ENCODE measurements at regions not wholly inside any gene's neighbourhood (a gene's known extent, or its start where the extent isn't known, plus 50 kb on each side); places are given as distances from the start of the nearest gene placed in this dataset.

DNA sequence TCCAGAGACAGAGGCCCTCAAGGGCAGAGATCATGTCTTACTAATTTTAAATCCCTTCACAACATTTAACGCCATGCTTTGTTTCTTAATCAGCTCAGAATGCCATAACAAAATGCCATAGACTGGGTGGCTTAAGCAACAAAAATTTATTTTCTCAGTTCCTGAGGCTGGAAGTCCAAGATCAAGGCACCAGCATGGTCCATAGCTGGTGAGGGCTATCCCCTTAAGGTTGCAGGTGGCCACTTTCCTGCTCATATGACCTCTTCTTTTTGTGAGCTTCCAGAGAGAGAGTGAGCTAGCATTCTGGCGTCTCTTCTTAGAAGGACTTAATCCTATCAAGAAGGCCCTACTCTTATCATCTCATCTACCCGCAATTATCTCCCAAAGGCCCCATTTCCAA is 470.3 kb downstream of the ZNF608 start:
- no peak for DNase-seq

DNA sequence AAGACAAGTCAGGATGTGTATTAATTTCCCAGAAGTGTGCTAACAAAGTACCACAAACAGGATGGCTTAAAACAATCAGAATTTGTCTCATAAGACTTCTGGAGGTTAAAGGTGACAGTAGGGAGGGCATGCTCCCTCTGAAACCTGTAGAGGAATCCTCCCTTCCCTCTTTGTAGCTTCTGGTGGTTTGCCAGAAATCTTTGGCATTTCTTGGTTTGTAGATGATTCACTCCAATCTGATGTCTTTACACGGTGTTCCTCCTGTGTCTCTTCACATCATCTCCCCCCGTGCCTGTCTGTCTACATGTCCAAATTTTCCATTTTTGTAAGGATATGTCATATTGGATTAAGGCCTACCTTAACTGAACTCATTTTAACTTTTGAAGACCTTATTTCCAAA is 471.5 kb downstream of the ZNF608 start:
- no peak for DNase-seq

DNA sequence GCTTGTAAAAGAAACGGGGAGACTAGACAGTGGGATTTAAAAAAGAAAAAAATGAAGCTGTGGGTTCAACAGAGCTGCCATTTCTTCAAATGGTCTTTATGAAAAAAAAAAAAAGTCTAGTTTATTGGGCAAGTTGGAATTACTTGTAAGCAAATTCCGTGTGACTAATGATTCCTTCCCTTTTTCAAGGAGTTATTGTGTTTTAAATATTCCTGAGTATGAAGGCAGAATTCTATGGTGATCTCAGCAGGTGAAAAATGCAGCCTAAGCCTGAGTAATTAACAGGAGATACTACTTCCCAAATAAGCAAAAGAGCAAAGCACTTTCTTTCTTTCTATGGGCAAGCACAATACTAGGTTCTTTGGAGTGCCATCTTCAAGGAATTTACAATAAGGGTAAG is 481.9 kb downstream of the ZNF608 start:
- no peak for DNase-seq

DNA sequence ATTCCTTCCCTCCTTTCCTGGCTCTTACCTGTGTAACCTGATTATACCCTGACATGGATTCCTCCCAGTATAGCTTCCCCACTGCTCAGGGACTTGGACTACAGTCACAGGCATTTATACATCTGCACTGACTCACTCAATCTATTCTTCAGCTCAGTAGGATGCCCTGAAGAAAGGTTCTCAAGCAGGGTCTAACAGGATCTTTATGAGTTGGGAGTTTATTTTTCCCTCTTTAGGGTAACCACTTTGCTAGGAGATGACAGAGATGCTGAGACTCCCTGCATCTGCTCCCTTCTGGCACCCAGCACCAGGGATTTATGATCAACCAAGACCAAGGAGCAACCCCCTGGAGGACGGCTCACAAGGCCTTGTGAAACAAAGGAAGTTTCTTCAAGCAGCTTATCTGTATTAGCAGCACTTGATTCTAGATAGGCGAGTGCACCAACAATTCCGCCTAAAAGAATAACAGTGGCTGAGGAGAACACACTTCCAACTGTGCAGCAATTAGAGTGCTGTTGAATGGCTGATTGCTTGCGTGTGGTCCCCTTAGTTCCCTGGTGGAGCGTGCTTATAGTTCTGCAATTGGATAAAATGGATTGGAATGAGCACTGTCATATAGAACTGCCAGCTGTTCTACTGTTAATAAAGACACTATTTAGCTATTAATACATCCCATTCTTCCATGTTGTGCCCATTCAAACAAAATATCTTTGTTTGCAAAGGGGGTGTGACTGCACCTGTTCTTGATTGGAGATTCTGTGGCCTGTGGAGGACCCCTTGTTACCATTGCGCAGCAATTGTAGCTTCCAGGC is 482.6 kb downstream of the ZNF608 start:
- DNase-seq = peak in 1 of 2 donors; percentile 52

- peak in 1 of 2 donors; percentile 23 for DNase-seq
Observed at GRCh38 chr5:124262991-124263571, 483.4 kb downstream of the ZNF608 start.

DNA sequence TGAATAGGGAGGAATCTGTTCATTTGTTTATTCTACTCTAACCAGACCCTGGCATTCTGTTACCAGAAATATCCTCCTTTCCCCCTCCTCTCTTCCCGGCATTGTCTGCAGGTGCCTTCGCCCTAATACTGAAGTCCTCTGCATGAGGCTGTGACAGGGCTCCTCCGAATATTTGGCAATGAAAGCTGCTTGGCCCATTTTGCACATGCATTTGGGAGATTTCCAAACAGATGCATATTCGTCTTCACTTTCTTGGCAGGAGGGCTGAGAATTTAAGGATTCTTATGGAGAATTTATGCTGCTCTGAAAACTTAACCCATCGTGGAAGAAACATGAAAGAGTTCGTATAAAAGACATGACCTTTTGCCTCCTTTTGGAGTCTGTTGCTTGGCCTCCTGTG is 484.0 kb downstream of the ZNF608 start:
- peak in 1 of 2 donors; percentile 50 for DNase-seq

DNA sequence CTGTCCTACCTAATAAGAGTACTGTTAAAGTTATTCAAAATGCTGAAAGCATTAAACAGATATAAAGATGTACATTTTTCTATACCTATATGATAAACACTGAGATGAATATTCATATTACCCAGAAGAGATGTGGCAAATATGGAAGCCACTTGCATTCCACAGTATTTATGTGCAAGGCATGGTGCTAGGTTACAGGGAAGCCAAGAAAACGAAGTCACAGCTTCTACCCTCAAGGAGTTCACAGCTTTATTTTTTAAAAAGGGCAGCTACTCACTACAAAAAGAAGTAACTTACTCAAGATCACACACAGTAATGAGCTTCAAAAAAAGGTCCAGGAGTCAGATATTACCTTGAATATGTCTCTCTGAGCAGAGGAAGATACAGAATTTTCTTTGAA is 484.6 kb downstream of the ZNF608 start:
- no peak for DNase-seq

GRCh38 chr5:124260921-124261515 is 485.4 kb downstream of the ZNF608 start:
- no peak for DNase-seq

GRCh38 chr5:124259017-124259416 is 487.4 kb downstream of the ZNF608 start:
- no peak for DNase-seq

GRCh38 chr5:124257048-124257447 is 489.4 kb downstream of the ZNF608 start:
- no peak for DNase-seq

DNA sequence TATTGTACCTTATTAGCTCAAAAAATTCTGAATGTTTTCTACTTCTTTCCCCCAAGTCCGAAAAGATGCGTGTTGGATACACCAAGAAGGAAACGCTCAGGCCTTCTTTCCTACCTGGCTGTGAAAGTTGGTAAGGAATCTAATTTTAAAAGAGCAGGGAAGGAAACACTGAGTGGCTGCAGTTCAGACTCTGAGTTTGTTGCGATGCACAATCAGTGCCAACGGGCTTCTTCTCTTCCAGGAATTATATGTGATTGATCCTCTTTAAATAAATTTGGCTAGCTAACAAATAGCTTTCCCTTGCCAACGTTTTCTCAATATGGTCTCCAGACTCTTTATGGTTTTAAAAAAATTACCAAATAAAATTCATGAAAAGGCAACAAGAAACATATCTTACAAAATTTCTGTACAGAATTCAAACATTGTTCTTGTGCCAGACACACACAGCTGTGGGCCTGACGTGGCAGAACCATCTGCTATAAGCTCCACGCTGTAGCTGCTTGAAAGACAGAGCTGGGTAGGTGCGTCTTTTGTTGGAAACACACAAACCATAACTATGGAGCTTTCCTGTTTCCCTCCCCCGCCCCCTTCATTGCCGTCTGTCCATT is 493.1 kb downstream of the ZNF608 start:
- DNase-seq = no peak

GRCh38 chr5:124252747-124253146 is 493.7 kb downstream of the ZNF608 start:
- no peak for DNase-seq

GRCh38 chr5:124252191-124252638 is 494.2 kb downstream of the ZNF608 start:
- no peak for DNase-seq

DNA sequence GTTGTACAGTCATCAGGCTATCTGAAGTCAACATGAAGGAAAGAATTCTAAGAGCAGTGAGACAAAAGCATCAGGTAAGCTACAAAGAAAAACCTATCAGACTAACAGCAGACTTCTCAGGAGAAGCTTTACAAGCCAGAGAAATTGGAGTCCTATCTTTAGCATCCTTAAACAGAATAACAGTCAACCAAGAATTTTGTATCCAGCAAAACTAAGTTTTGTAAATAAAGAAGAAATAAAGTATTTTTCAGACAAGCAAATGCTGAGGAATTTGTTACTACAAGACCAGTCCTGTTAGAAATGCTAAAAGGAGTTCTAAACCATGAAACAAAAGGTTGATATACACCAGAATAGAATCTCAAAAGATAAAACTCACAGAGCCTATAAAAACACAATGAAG is 501.2 kb downstream of the ZNF608 start:
- DNase-seq = no peak

- DNase-seq = no peak
Observed at GRCh38 chr5:124240732-124241131, 505.7 kb downstream of the ZNF608 start.

- DNase-seq = no peak
Observed at GRCh38 chr5:124239572-124239971, 506.9 kb downstream of the ZNF608 start.

DNA sequence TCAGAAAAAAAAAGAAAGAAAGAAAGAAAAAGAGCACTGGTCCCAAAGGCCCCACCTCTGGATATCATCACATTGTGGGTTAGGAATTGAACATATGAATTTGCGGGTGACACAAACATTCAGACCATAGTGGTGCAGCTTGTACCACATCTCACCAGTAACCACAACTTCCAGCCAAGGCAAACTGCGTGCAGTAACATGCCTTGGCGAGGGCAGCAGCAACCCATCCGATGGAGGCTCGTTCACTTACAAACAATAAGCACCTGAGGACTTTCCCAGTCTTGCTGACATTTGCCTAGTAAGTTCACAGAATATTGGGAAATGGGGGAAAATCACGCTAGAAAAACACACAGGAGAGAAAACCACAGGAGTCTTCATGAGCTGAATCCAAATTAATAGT is 508.1 kb downstream of the ZNF608 start:
- DNase-seq = no peak

- DNase-seq = peak in 1 of 2 donors; percentile 30
Observed at GRCh38 chr5:124237206-124237695, 509.2 kb downstream of the ZNF608 start.

- DNase-seq = peak; percentile 38 to 41
Observed at GRCh38 chr5:124236361-124237205, 509.9 kb downstream of the ZNF608 start.

DNA sequence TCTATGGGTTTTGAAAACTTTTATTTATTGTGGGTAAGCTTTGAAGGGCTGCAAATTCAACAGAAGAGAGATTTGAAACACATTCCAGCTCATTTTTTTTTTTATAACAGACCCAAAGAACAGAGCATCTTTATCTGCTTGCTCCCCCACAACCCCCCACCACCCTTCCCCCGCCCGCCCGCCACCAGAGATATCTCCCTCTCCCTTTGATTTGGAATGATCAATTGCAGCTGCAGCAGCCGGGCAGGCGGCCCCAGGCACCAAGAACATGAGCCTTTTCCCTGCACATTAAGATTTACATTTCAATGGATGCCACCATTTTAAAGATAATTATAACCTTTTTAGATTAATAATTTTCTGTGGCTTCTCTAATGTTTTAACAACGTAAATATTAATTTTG is 510.9 kb downstream of the ZNF608 start:
- DNase-seq = no peak

GRCh38 chr5:124234770-124235562 is 511.5 kb downstream of the ZNF608 start:
- no peak for DNase-seq
